HCT116 (cell line): ENCODE measurements at regions not wholly inside any gene's neighbourhood (a gene's known extent, or its start where the extent isn't known, plus 50 kb on each side); places are given as distances from the start of the nearest gene placed in this dataset.
"Not testable (repeated sequence)": the region's sequence is repeated elsewhere in the genome, so short reads cannot be mapped to it uniquely, and the experiment has no call there.

Experiments
- ATAC-seq: fragments of 200-7000 bp; cut with Tn5 transposase; 2 replicates; pipeline ENCODE4 v1.9.1; 2020; ENCODE audit warnings: mild to moderate bottlenecking, moderate library complexity
- BruUV-seq: library from RNA; stranded (reverse); fragments of 400-500 nt; replicated peaks from 2 replicates; lab custom pipeline; 2021; lab: Mats Ljungman, UMichigan
- CTCF ChIA-PET: fragments of 300-600 bp; sonication (Branson Sonifier 250); formaldehyde crosslinking; loops from one replicate; lab custom pipeline; 2021; ENCODE audit warnings: antibody characterized with exemption; lab: Charles Lee
- POLR2A ChIA-PET: fragments of 300-600, 350-600 bp; sonication (Branson Sonifier 250); formaldehyde crosslinking; loops from one replicate; lab custom pipeline; 2021; ENCODE audit warnings: antibody characterized with exemption; lab: Charles Lee
- RAD21 ChIA-PET, 2 experiments: fragments of 300-600 bp; sonication (Branson Sonifier 250); formaldehyde crosslinking; loops; one replicate each; lab custom pipeline; 2023; ENCODE audit warnings: low total read pairs in 2 of 2; ENCODE audit not compliant: uncharacterized antibody in 2 of 2, unreplicated experiment in 2 of 2, low non-redundant PET in 1 of 2; lab: Charles Lee
- DNase-seq: peaks from one replicate; pipeline ENCODE4 v3.0.0-alpha.2; 2010; ENCODE audit warnings: low read depth, low spot score
- H2AFZ ChIP-seq: fragments of 200-600 bp; shearing (Covaris generic), sonication (generic); 2 replicates; pipeline ENCODE4 v1.6.1; 2017; ENCODE audit warnings: low read depth, mixed run types, mixed read lengths, antibody characterized with exemption, low read length; ENCODE audit not compliant: poor library complexity, severe bottlenecking
- H3K27ac ChIP-seq: 2 replicates; pipeline ENCODE4 v1.5.1; 2012; ENCODE audit warnings: low read depth, low read length
- H3K27me3 ChIP-seq: fragments of 200-600 bp; sonication (generic); 2 replicates; pipeline ENCODE4 v1.6.1; 2016; ENCODE audit warnings: mixed run types, low read length, mixed read lengths; ENCODE audit not compliant: insufficient read depth
- H3K36me3 ChIP-seq, 2 experiments: fragments of 200-500 bp in 1 of 2; fragments of 200-600 bp in 1 of 2; sonication (Bioruptor generic) in 1 of 2; sonication (generic) in 1 of 2; 2 replicates each; pipeline versions ENCODE4 v1.5.1 to v1.6.1; 2014 to 2016; ENCODE audit warnings: low read length in 2 of 2, inconsistent platforms in 1 of 2, mixed read lengths in 1 of 2, mixed run types in 1 of 2; ENCODE audit not compliant: insufficient read depth in 2 of 2, control insufficient read depth in 1 of 2
- H3K4me1 ChIP-seq, 2 experiments: fragments of 200-600 bp in 1 of 2; sonication (generic) in 1 of 2; 2 replicates each; pipeline versions ENCODE4 v1.5.1 to v1.6.1; 2012 to 2017; ENCODE audit warnings: low read length in 2 of 2, inconsistent platforms in 1 of 2, mild to moderate bottlenecking in 1 of 2, mixed read lengths in 1 of 2, mixed run types in 1 of 2, moderate library complexity in 1 of 2; ENCODE audit not compliant: insufficient read depth in 2 of 2, control insufficient read depth in 1 of 2
- H3K4me2 ChIP-seq: fragments of 200-600 bp; sonication (generic); 2 replicates; pipeline ENCODE4 v1.6.1; 2017; ENCODE audit warnings: mixed run types, low read length, mixed read lengths
- H3K4me3 ChIP-seq, 2 experiments: fragments of 200-600 bp in 1 of 2; sonication (generic) in 1 of 2; replicated peaks in 1 of 2; 2 replicates each; pipeline ENCODE4 v1.5.1; 2011 to 2016; ENCODE audit warnings: low read length in 2 of 2, control low read depth in 1 of 2, low read depth in 1 of 2, mild to moderate bottlenecking in 1 of 2, mixed read lengths in 1 of 2, mixed run types in 1 of 2
- H3K79me2 ChIP-seq: fragments of 200-600 bp; sonication (generic); 2 replicates; pipeline ENCODE4 v1.6.1; 2017; ENCODE audit warnings: mild to moderate bottlenecking, mixed run types, low read length, moderate library complexity, mixed read lengths; ENCODE audit not compliant: insufficient read depth
- H3K9ac ChIP-seq: fragments of 200-600 bp; sonication (generic); 2 replicates; pipeline ENCODE4 v1.6.1; 2016; ENCODE audit warnings: low read length, mixed read lengths
- H3K9me2 ChIP-seq: fragments of 200-600 bp; sonication (generic), shearing (Covaris generic); 2 replicates; pipeline ENCODE4 v1.6.1; 2017; ENCODE audit warnings: mixed run types, mild to moderate bottlenecking, moderate library complexity; ENCODE audit not compliant: insufficient read depth
- H3K9me3 ChIP-seq, 2 experiments: fragments of 200-500 bp in 1 of 2; fragments of 200-600 bp in 1 of 2; sonication (Bioruptor generic) in 1 of 2; sonication (generic) in 1 of 2; 2 replicates each; pipeline ENCODE4 v1.6.1; 2014 to 2017; ENCODE audit warnings: low read length in 2 of 2, mixed read lengths in 2 of 2, inconsistent platforms in 1 of 2, low read depth in 1 of 2, mild to moderate bottlenecking in 1 of 2, mixed run types in 1 of 2, moderate library complexity in 1 of 2; ENCODE audit not compliant: control insufficient read depth in 1 of 2, insufficient read depth in 1 of 2
- H4K20me1 ChIP-seq: fragments of 200-600 bp; sonication (generic), shearing (Covaris generic); 2 replicates; pipeline ENCODE4 v1.6.1; 2017; ENCODE audit warnings: mixed run types, mild to moderate bottlenecking, moderate library complexity; ENCODE audit not compliant: insufficient read depth
- intact Hi-C: fragments of 100-400 bp; cut with micrococcal nuclease; formaldehyde crosslinking; loops from 2 replicates; pipeline ENCODE4 v1.10.0; 2022

DNA sequence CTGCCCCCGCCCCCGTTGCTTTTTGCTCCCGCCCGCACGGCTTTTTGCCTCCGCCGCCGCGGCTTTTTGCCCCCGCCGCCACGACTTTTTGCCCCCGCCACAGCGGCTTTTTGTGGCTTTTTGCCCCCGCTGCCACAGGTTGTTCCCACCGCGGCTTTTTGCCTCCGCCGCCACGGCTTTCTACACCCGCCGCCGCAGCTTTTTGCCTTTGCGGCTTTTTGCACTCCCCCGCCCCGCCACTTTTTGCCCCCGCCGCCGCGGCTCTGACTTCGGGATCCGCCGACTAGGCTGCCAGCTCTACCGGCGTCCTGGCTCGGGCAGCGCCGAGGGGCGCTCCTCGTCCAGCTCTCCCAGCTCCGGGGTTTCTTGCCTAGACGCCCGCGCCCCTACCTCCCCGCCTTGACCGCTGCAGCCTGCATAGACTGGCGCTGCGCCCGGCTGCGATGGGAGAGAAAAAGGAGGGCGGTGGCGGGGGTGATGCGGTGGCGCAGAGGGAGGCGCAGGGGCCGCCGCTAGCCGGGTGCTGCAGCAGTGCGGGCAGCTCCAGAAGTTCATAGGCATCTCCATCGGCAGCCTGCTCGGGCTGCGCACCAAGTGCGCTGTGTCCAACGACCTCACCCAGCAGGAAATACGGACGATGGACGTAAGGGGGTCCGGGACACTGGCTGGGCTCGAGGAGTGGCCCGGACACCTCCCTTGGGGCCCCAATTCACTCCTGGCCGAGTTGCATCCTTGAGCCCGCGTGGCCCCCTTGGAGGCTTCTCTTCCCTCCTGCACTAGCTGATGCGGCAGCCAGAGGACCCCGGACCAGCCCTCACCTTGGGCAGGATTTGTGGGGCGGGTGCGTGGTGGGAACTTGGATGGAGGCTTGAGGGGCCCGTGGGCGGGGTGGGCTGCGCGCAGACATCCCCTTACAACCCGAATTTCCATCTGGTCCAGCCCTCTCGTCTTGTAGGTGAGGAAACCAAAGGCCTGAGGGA is 555.7 kb downstream of the TP53TG3F start:
- CTCF ChIA-PET, intact Hi-C loops, H3K79me2 ChIP-seq, H3K27ac ChIP-seq, H3K4me3 ChIP-seq, H3K4me1 ChIP-seq, POLR2A ChIA-PET, H3K27me3 ChIP-seq, DNase-seq, H4K20me1 ChIP-seq, H2AFZ ChIP-seq, H3K9ac ChIP-seq, H3K36me3 ChIP-seq, H3K4me2 ChIP-seq, H3K9me2 ChIP-seq, BruUV-seq, H3K9me3 ChIP-seq, RAD21 ChIA-PET, ATAC-seq: not testable (repeated sequence)

DNA sequence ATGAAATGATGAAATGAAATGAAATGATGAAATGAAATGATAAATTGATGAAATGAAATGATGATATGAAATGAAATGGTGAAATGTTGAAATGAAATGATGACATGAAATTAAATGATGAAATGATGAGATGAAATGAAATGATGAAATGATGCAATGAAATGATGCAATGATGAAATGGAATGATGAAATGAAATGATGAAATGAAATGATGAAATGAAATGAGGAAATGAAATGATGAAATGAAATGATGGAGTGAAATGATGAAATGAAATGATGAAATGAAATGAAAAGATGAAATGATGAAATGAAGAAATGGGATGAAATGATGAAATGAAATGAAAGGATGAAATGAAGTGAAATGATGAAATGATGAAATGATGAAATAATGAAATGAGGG is 558.9 kb downstream of the TP53TG3F start:
- H3K4me2 ChIP-seq, intact Hi-C loops, BruUV-seq, H3K9me2 ChIP-seq, H3K27me3 ChIP-seq, H3K27ac ChIP-seq, ATAC-seq, H3K9me3 ChIP-seq, H4K20me1 ChIP-seq, H3K4me3 ChIP-seq, DNase-seq, RAD21 ChIA-PET, H3K4me1 ChIP-seq, H3K9ac ChIP-seq, H3K36me3 ChIP-seq, H3K79me2 ChIP-seq, CTCF ChIA-PET, POLR2A ChIA-PET, H2AFZ ChIP-seq: not testable (repeated sequence)
